Common myeloid progenitor, CD34-positive (primary cell): ENCODE measurements at regions not wholly inside any gene's neighbourhood (a gene's known extent, or its start where the extent isn't known, plus 50 kb on each side); places are given as distances from the start of the nearest gene placed in this dataset.
A peak's percentile ranks its signal among the peaks of the same experiment; 100 is the strongest.
"Not testable (repeated sequence)": the region's sequence is repeated elsewhere in the genome, so short reads cannot be mapped to it uniquely, and the experiment has no call there.

ENCODE experiments used
- CTCF ChIA-PET: fragments of 350-600 bp; sonication (Branson Sonifier 250); formaldehyde crosslinking; loops from one replicate; lab custom pipeline; 2021; ENCODE audit warnings: antibody characterized with exemption; lab: Charles Lee
- POLR2A ChIA-PET: fragments of 350-600 bp; sonication (Branson Sonifier 250); formaldehyde crosslinking; loops from one replicate; lab custom pipeline; 2021; ENCODE audit warnings: antibody characterized with exemption; lab: Charles Lee
- DNase-seq, 3 donors: peaks; one replicate each; pipeline versions ENCODE4 v3.0.0 to v3.0.0-alpha.2; 2013
- H3K27ac ChIP-seq, 2 experiments: 1 replicate in 1 of 2; 2 replicates in 1 of 2; pipeline ENCODE4 v1.7.0; 2013; ENCODE audit warnings: inconsistent platforms in 2 of 2, low read length in 2 of 2, mild to moderate bottlenecking in 2 of 2, low read depth in 1 of 2, moderate library complexity in 1 of 2; ENCODE audit not compliant: severe bottlenecking in 2 of 2, insufficient read depth in 1 of 2, poor library complexity in 1 of 2
- H3K27me3 ChIP-seq, 5 experiments: replicated peaks in 2 of 5; 1 replicate in 3 of 5; 2 replicates in 2 of 5; pipeline versions ENCODE4 v1.6.1 to v1.7.0; 2013; ENCODE audit warnings: low read length in 4 of 5, mild to moderate bottlenecking in 2 of 5, moderate library complexity in 2 of 5, inconsistent platforms in 1 of 5; ENCODE audit not compliant: insufficient read depth in 5 of 5, control insufficient read depth in 4 of 5
- H3K36me3 ChIP-seq, 4 experiments: 1 replicate in 2 of 4; 2 replicates in 2 of 4; pipeline versions ENCODE4 v1.6.1 to v1.7.0; 2013; ENCODE audit warnings: low read length in 3 of 4, control low read depth in 1 of 4, mild to moderate bottlenecking in 1 of 4; ENCODE audit not compliant: control insufficient read depth in 4 of 4, insufficient read depth in 4 of 4
- H3K4me1 ChIP-seq, 4 experiments: 1 replicate in 3 of 4; 2 replicates in 1 of 4; pipeline versions ENCODE4 v1.6.1 to v1.7.1; 2013; ENCODE audit warnings: low read length in 3 of 4, mild to moderate bottlenecking in 3 of 4, control low read depth in 1 of 4, inconsistent platforms in 1 of 4, moderate library complexity in 1 of 4; ENCODE audit not compliant: control insufficient read depth in 4 of 4, insufficient read depth in 4 of 4; ENCODE audit errors: control extremely low read depth in 1 of 4
- H3K4me3 ChIP-seq, 7 experiments: 1 replicate in 4 of 7; 2 replicates in 3 of 7; pipeline versions ENCODE4 v1.5.1 to v1.7.0; 2013; ENCODE audit warnings: mild to moderate bottlenecking in 7 of 7, low read length in 6 of 7, moderate library complexity in 6 of 7, inconsistent platforms in 2 of 7, low read depth in 2 of 7, control low read depth in 1 of 7; ENCODE audit not compliant: insufficient read depth in 4 of 7, control insufficient read depth in 1 of 7; ENCODE audit errors: extremely low read depth in 1 of 7
- H3K9me3 ChIP-seq, 5 experiments: 1 replicate in 4 of 5; 2 replicates in 1 of 5; pipeline versions ENCODE4 v1.6.1 to v1.7.1; 2013; ENCODE audit warnings: low read length in 4 of 5, mild to moderate bottlenecking in 2 of 5, inconsistent platforms in 1 of 5, low read depth in 1 of 5, moderate library complexity in 1 of 5; ENCODE audit not compliant: control insufficient read depth in 4 of 5, insufficient read depth in 2 of 5; ENCODE audit errors: control extremely low read depth in 1 of 5
- WGBS: methylation state at CpG from one replicate; pipeline ENCODE4 v1.1.5; 2013; ENCODE audit not compliant: insufficient coverage; 5-methylcytosine and 5-hydroxymethylcytosine counted together

DNA sequence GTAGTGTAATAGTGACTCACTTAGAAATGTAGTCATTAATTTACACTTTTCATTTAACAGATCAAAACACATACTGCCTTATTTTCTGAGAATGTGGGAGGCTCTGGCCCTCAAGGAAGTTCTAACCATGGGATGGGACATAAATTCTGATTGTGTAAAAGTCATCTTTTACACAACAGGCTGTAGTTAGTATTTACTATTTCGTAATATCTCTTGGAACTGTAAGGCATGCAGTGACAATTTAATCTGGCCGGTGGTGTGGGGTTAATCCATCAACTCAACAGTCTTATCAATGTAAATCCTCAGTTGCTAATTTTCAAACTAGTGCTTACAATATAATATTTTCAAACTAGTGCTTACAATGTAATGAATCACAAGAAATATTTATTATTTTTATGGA lies 1599.2 kb downstream of the EFNB2 start:
- H3K4me3 ChIP-seq = no peak overlapping the region
- no peak overlapping the region for H3K27ac ChIP-seq
- no peaks in the 10 kb centered on the region for H3K27me3 ChIP-seq
- POLR2A ChIA-PET = no interaction called here
- CTCF ChIA-PET = no interaction called here
- no CpG with 5 or more reads among the region's 2 CpGs for WGBS
- no peaks in the 10 kb centered on the region for H3K9me3 ChIP-seq
- H3K4me1 ChIP-seq = no peaks in the 10 kb centered on the region
- no peaks in the 10 kb centered on the region for H3K36me3 ChIP-seq
- no peak for DNase-seq

- POLR2A ChIA-PET, H3K36me3 ChIP-seq, CTCF ChIA-PET, H3K9me3 ChIP-seq, H3K4me1 ChIP-seq, H3K4me3 ChIP-seq, H3K27ac ChIP-seq, H3K27me3 ChIP-seq, DNase-seq: not testable (repeated sequence)
- WGBS = 100% methylated on average over 1 of the region's 1 CpG
These were observed 1614.9 kb downstream of the EFNB2 start for GRCh38 chr13:104920513-104920912.

DNA sequence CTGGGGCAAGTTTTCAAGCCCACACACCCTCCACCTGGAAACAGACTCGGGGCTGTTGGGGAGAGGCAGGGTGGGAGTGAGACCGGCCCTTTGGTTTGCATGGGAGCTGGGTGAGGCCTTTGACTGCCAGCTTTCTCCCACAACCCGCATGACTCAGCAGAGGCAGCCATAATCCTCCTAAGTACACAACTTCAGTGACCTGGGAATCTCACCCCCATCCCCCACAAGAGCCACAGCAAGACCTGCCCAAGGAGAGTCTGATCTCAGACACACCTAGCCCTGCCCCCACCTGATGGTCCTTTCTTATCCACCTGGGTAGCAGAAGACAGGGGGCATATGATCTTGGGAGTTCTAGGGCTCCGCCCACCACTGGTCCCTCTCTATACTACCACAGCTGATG lies 1615.4 kb downstream of the EFNB2 start:
- POLR2A ChIA-PET = no interaction called here
- no peak for DNase-seq
- Histone ChIP-seq H3K4me3 (no peak overlapping the region), H3K27me3 (no peaks in the 10 kb centered on the region), H3K9me3 (peaks cover 0 to 2% (median 0%) of the 10 kb centered on the region in 5 experiments), H3K36me3 (no peaks in the 10 kb centered on the region), H3K27ac (no peak overlapping the region), H3K4me1 (no peaks in the 10 kb centered on the region)
- 100% methylated on average over 2 of the region's 4 CpGs for WGBS
- CTCF ChIA-PET = no interaction called here

DNA sequence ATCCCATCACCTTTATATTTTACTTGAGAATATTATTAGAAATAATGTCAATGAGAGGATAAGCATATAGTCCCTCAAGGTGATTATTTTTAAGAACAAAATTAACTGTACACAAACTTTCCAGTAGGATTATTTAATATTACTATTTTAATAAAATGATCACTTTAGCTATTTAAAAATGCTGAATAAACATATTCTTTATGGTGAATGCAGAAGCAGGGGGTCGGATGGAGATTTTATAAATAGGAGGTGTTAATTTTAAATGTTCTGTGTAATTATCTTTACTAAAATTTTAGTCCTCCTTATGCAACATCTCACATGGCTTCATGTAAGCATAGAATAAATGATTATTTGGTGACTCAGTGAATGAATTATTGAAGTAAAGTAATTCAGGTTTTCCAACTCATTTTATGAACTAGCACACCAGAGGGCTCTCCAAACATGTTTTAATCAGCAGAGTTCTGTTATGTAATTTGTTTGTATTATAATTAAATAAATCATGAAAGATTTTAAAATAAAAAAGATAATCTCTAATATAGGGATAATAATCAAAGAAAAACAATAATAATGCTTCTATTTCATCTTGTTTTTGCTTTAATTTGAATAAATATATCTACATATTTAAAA lies 1635.2 kb downstream of the EFNB2 start:
- Histone ChIP-seq H3K27me3 (no peaks in the 10 kb centered on the region), H3K4me3 (no peak overlapping the region), H3K36me3 (no peaks in the 10 kb centered on the region), H3K4me1 (no peaks in the 10 kb centered on the region), H3K27ac (no peak overlapping the region), H3K9me3 (no peaks in the 10 kb centered on the region)
- DNase-seq = no peak
- WGBS = no CpG with 5 or more reads among the region's 1 CpG
- ChIA-PET POLR2A (no interaction called here), CTCF (no interaction called here)

DNA sequence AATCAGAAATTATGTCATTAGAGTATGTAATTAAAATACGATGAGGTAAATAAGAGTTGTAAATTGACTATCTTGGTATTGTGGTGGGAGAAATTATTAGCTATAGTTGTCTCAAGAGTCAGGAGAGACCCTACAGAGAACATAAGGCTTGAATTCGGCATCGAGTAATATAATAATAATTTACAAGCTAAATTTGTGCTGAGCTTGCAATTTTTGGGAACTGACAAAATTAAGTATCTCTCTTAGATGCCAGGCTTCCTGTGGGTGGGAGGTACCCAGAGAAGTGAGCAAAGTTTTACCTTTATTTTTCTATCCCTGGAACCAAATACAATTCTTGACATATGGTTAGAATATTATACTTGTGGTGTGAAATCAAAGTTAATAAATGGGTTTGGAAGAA lies 1637.0 kb downstream of the EFNB2 start:
- no peaks in the 10 kb centered on the region for H3K27me3 ChIP-seq
- no peaks in the 10 kb centered on the region for H3K9me3 ChIP-seq
- H3K4me3 ChIP-seq = no peak overlapping the region
- CTCF ChIA-PET = no interaction called here
- H3K27ac ChIP-seq = no peak overlapping the region
- H3K36me3 ChIP-seq = no peaks in the 10 kb centered on the region
- whole genome bisulfite sequencing = no CpG with 5 or more reads among the region's 3 CpGs
- H3K4me1 ChIP-seq = no peaks in the 10 kb centered on the region
- POLR2A ChIA-PET = no interaction called here
- DNase-seq = no peak

DNA sequence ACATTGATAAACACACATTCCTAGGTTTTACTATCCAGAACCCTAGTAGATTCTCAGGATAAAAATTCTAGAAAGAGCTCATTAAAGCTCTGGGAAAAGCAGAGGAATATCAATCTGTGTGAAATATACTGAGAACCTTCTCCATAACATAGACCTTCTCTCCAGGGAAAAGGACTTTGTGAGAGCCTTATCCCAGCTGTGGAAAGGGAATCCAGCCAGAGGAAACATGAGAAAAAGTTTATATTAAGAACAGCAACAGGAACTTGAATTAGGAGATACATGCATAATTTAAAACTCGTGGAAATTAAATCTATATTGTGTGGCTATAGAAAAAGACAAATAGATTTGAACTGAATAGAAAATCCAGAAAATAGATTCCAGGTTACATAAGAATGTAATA lies 1639.9 kb downstream of the EFNB2 start:
- Histone ChIP-seq H3K4me3 (no peak overlapping the region), H3K4me1 (no peaks in the 10 kb centered on the region), H3K9me3 (no peaks in the 10 kb centered on the region), H3K27me3 (no peaks in the 10 kb centered on the region), H3K36me3 (no peaks in the 10 kb centered on the region), H3K27ac (no peak overlapping the region)
- no CpG with 5 or more reads among the region's 1 CpG for WGBS
- DNase-seq = no peak
- ChIA-PET CTCF (no interaction called here), POLR2A (no interaction called here)

- Histone ChIP-seq H3K4me1 (peaks cover 0 to 6% (median 1%) of the 10 kb centered on the region in 4 experiments), H3K9me3 (peaks cover 0 to 2% (median 0%) of the 10 kb centered on the region in 5 experiments), H3K27ac (no peak overlapping the region), H3K27me3 (no peaks in the 10 kb centered on the region), H3K36me3 (no peaks in the 10 kb centered on the region), H3K4me3 (no peak overlapping the region)
- POLR2A ChIA-PET = no interaction called here
- 0% methylated on average over 1 of the region's 2 CpGs for WGBS
- CTCF ChIA-PET = interaction anchor here (0.7 kb wide), 1 partner anchor 589 kb away, joined by 3 read pairs; no protein-coding TSS in a partner anchor
- peak in 2 of 3 donors; percentile 15 to 28 for DNase-seq
These were observed 1660.3 kb downstream of the EFNB2 start for GRCh38 chr13:104875038-104875754.
